HEK293 (cell line): ENCODE measurements at regions not wholly inside any gene's neighbourhood (a gene's known extent, or its start where the extent isn't known, plus 50 kb on each side); places are given as distances from the start of the nearest gene placed in this dataset.

ENCODE experiments used
- CTCF ChIA-PET: fragments of 350-600 bp; formaldehyde crosslinking; extraction: SDS; loops from one replicate; lab custom pipeline; 2021; ENCODE audit warnings: antibody characterized with exemption; lab: Yijun Ruan, JAX
- POLR2A ChIA-PET: fragments of 300-600 bp; formaldehyde crosslinking; extraction: SDS; loops from one replicate; lab custom pipeline; 2020; ENCODE audit warnings: antibody characterized with exemption, inconsistent platforms; lab: Yijun Ruan, JAX
- H3K27ac ChIP-seq: fragments of 200-500 bp; sonication (Bioruptor generic); 2 replicates; pipeline ENCODE4 v1.5.1; 2014; ENCODE audit warnings: low read depth, low read length, control low read depth, inconsistent platforms; ENCODE audit errors: extremely low read depth
- H3K36me3 ChIP-seq, 2 experiments: fragments of 200-500 bp in 1 of 2; sonication (Bioruptor generic) in 1 of 2; 1 replicate in 1 of 2; 2 replicates in 1 of 2; pipeline ENCODE4 v1.5.1; 2014 to 2017; ENCODE audit warnings: inconsistent platforms in 2 of 2, low read length in 2 of 2; ENCODE audit not compliant: control insufficient read depth in 2 of 2, insufficient read depth in 1 of 2
- H3K4me1 ChIP-seq: fragments of 200-500 bp; sonication (Bioruptor generic); 2 replicates; pipeline ENCODE4 v1.5.1; 2014; ENCODE audit warnings: mild to moderate bottlenecking, low read length, inconsistent platforms; ENCODE audit not compliant: control insufficient read depth, insufficient read depth
- H3K4me3 ChIP-seq: 2 replicates; pipeline ENCODE4 v1.5.1; 2011; ENCODE audit warnings: low read depth, mild to moderate bottlenecking, control low read depth, low read length, moderate library complexity
- H3K9me3 ChIP-seq: fragments of 200-500 bp; sonication (Bioruptor generic); 2 replicates; pipeline ENCODE4 v1.5.1; 2014; ENCODE audit warnings: low read depth, low read length, inconsistent platforms; ENCODE audit not compliant: control insufficient read depth, insufficient read depth
- GFI1B ChIP-seq: fragments of 450-650 bp; formaldehyde crosslinking; IDR thresholded peaks from 2 replicates; pipeline ENCODE4 v1.5.1; 2016; ENCODE audit warnings: missing biosample characterization, missing genetic modification characterization
- GLI4 ChIP-seq: fragments of 450-650 bp; formaldehyde crosslinking; IDR thresholded peaks from 2 replicates; pipeline ENCODE4 v1.5.1; 2016; ENCODE audit warnings: missing biosample characterization, missing genetic modification characterization
- HOXC10 ChIP-seq: sonication (generic); formaldehyde crosslinking; IDR thresholded peaks from 2 replicates; pipeline ENCODE4 v1.8.1; 2023; ENCODE audit warnings: mild to moderate bottlenecking, missing genetic modification reagents
- IKZF3 ChIP-seq: fragments of 450-650 bp; IDR thresholded peaks from 2 replicates; pipeline ENCODE4 v1.5.0; 2018; ENCODE audit warnings: missing biosample characterization, mild to moderate bottlenecking, missing genetic modification characterization, moderate library complexity
- KLF9 ChIP-seq: fragments of 450-650 bp; formaldehyde crosslinking; IDR thresholded peaks from 2 replicates; pipeline ENCODE4 v1.5.1; 2016; ENCODE audit warnings: missing biosample characterization, missing genetic modification characterization, low read depth
- REPIN1 ChIP-seq: fragments of 450-650 bp; formaldehyde crosslinking; IDR thresholded peaks from 2 replicates; pipeline ENCODE4 v1.5.1; 2017; ENCODE audit warnings: missing biosample characterization, missing genetic modification characterization, low read depth
- SCRT2 ChIP-seq: fragments of 450-650 bp; formaldehyde crosslinking; IDR thresholded peaks from 2 replicates; pipeline ENCODE4 v1.5.1; 2016; ENCODE audit warnings: missing biosample characterization, missing genetic modification characterization
- SP2 ChIP-seq: fragments of 450-650 bp; formaldehyde crosslinking; IDR thresholded peaks from 2 replicates; pipeline ENCODE4 v1.5.1; 2016; ENCODE audit warnings: missing biosample characterization, missing genetic modification characterization
- SP3 ChIP-seq: fragments of 450-650 bp; formaldehyde crosslinking; IDR thresholded peaks from 2 replicates; pipeline ENCODE4 v1.5.1; 2016; ENCODE audit warnings: missing biosample characterization, missing genetic modification characterization
- TCF7L2 ChIP-seq: IDR thresholded peaks from 2 replicates; pipeline ENCODE4 v1.6.1; 2011; ENCODE audit warnings: low read depth, mild to moderate bottlenecking, inconsistent platforms, low read length, moderate library complexity, borderline replicate concordance
- TSHZ1 ChIP-seq: fragments of 450-650 bp; formaldehyde crosslinking; IDR thresholded peaks from 2 replicates; pipeline ENCODE4 v1.5.1; 2016; ENCODE audit warnings: missing biosample characterization, missing genetic modification characterization, borderline replicate concordance
- ZBTB17 ChIP-seq: fragments of 450-650 bp; formaldehyde crosslinking; IDR thresholded peaks from 2 replicates; pipeline ENCODE4 v1.5.1; 2016; ENCODE audit warnings: missing biosample characterization, missing genetic modification characterization
- ZBTB20 ChIP-seq: fragments of 450-650 bp; formaldehyde crosslinking; IDR thresholded peaks from 2 replicates; pipeline ENCODE4 v1.5.1; 2016; ENCODE audit warnings: missing biosample characterization, missing genetic modification characterization
- ZBTB7A ChIP-seq: fragments of 450-650 bp; formaldehyde crosslinking; IDR thresholded peaks from 2 replicates; pipeline ENCODE4 v1.5.1; 2016; ENCODE audit warnings: low read depth, missing biosample characterization, missing genetic modification characterization
- ZFHX2 ChIP-seq: fragments of 450-650 bp; formaldehyde crosslinking; conservative IDR thresholded peaks from 2 replicates; pipeline ENCODE4 v1.5.1; 2016; ENCODE audit warnings: missing biosample characterization, missing genetic modification characterization
- ZNF184 ChIP-seq: fragments of 450-650 bp; IDR thresholded peaks from 2 replicates; pipeline ENCODE4 v1.5.1; 2018; ENCODE audit warnings: missing biosample characterization, mild to moderate bottlenecking, missing genetic modification characterization
- ZNF239 ChIP-seq: fragments of 450-650 bp; formaldehyde crosslinking; IDR thresholded peaks from 2 replicates; pipeline ENCODE4 v1.5.1; 2016; ENCODE audit warnings: missing biosample characterization, missing genetic modification characterization
- ZNF37A ChIP-seq: fragments of 450-650 bp; IDR thresholded peaks from 2 replicates; pipeline ENCODE4 v1.5.1; 2018; ENCODE audit warnings: missing biosample characterization, missing genetic modification characterization
- ZNF558 ChIP-seq: fragments of 450-650 bp; formaldehyde crosslinking; IDR thresholded peaks from 2 replicates; pipeline ENCODE4 v1.5.1; 2016; ENCODE audit warnings: missing biosample characterization, missing genetic modification characterization
- ZNF580 ChIP-seq: fragments of 450-650 bp; formaldehyde crosslinking; IDR thresholded peaks from 2 replicates; pipeline ENCODE4 v1.5.1; 2016; ENCODE audit warnings: missing biosample characterization, missing genetic modification characterization
- ZNF629 ChIP-seq: fragments of 450-650 bp; formaldehyde crosslinking; IDR thresholded peaks from 2 replicates; pipeline ENCODE4 v1.5.1; 2017; ENCODE audit warnings: missing biosample characterization, missing genetic modification characterization
- ZNF658 ChIP-seq: fragments of 450-650 bp; formaldehyde crosslinking; IDR thresholded peaks from 2 replicates; pipeline ENCODE4; 2016; ENCODE audit warnings: missing biosample characterization, missing genetic modification characterization
- ZNF677 ChIP-seq: fragments of 450-650 bp; IDR thresholded peaks from 2 replicates; pipeline ENCODE4 v1.5.0; 2018; ENCODE audit warnings: missing biosample characterization, mild to moderate bottlenecking, missing genetic modification characterization, moderate library complexity
- ZNF776 ChIP-seq: fragments of 450-650 bp; formaldehyde crosslinking; IDR thresholded peaks from 2 replicates; pipeline ENCODE4 v1.5.0; 2017; ENCODE audit warnings: missing biosample characterization, missing genetic modification characterization, borderline replicate concordance
- TF ChIP-seq, protein P1 (sequence below): fragments of 450-650 bp; formaldehyde crosslinking; optimal IDR thresholded peaks from 2 replicates; pipeline ENCODE3; 2016; ENCODE audit warnings: missing biosample characterization, mild to moderate bottlenecking, missing genetic modification characterization
- TF ChIP-seq, protein P2 (sequence below): fragments of 450-650 bp; formaldehyde crosslinking; IDR thresholded peaks from 2 replicates; pipeline ENCODE4 v1.5.1; 2016; ENCODE audit warnings: missing biosample characterization, missing genetic modification characterization

DNA sequence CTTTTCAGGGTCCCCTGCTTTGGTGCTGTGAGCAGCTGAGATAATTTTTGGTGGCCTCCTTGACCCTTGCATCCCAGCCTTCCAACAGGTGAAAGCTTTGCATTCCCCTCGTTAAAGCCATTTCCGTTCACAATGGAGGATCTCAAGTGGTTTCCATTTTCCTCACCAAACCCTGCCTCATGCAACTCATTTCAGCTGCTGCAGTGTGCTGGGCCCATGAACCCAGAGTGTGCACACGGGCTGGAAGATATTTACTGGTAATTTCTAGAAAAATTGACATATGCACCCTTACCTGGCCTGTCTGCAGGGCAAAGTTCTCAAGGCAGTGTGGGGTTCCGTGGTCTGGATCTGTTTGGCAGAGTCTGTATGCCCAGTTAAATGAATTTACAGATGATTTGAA, 246.8 kb upstream of the HS6ST1 start:
- Histone ChIP-seq H3K27ac (no peak overlapping the region), H3K36me3 (no peaks in the 10 kb centered on the region), H3K4me3 (no peak overlapping the region), H3K4me1 (no peaks in the 10 kb centered on the region), H3K9me3 (no peaks in the 10 kb centered on the region)
- POLR2A ChIA-PET = no interaction called here
- CTCF ChIA-PET = interaction anchor here (0.5 kb wide), 1 partner anchor 157 kb away, joined by 3 read pairs; no protein-coding TSS in a partner anchor
- no peak for TF ChIP-seq ZNF558
- TF ChIP-seq KLF9 (tag by site-specific recombination) = no peak
- no peak for TF ChIP-seq ZNF580
- no peak for TF ChIP-seq TSHZ1 (tag by site-specific recombination)
- no peak for TF ChIP-seq ZNF658 (tag by site-specific recombination)
- no peak for TF ChIP-seq SCRT2 (tag by site-specific recombination)
- TF ChIP-seq ZFHX2 (tag by site-specific recombination) = no peak
- no peak for TF ChIP-seq ZNF776
- no peak for TF ChIP-seq ZBTB20 (tag by site-specific recombination)
- no peak for TF ChIP-seq HOXC10 (CRISPR knock-in tag)
- TF ChIP-seq TCF7L2 = no peak
- TF ChIP-seq, protein P1, sequence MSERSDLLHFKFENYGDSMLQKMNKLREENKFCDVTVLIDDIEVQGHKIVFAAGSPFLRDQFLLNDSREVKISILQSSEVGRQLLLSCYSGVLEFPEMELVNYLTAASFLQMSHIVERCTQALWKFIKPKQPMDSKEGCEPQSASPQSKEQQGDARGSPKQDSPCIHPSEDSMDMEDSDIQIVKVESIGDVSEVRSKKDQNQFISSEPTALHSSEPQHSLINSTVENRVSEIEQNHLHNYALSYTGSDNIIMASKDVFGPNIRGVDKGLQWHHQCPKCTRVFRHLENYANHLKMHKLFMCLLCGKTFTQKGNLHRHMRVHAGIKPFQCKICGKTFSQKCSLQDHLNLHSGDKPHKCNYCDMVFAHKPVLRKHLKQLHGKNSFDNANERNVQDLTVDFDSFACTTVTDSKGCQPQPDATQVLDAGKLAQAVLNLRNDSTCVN (tag by site-specific recombination) = no peak
- TF ChIP-seq, protein P2, sequence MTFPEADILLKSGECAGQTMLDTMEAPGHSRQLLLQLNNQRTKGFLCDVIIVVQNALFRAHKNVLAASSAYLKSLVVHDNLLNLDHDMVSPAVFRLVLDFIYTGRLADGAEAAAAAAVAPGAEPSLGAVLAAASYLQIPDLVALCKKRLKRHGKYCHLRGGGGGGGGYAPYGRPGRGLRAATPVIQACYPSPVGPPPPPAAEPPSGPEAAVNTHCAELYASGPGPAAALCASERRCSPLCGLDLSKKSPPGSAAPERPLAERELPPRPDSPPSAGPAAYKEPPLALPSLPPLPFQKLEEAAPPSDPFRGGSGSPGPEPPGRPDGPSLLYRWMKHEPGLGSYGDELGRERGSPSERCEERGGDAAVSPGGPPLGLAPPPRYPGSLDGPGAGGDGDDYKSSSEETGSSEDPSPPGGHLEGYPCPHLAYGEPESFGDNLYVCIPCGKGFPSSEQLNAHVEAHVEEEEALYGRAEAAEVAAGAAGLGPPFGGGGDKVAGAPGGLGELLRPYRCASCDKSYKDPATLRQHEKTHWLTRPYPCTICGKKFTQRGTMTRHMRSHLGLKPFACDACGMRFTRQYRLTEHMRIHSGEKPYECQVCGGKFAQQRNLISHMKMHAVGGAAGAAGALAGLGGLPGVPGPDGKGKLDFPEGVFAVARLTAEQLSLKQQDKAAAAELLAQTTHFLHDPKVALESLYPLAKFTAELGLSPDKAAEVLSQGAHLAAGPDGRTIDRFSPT (tag by site-specific recombination) = no peak
- TF ChIP-seq ZNF239 (tag by site-specific recombination) = no peak

DNA sequence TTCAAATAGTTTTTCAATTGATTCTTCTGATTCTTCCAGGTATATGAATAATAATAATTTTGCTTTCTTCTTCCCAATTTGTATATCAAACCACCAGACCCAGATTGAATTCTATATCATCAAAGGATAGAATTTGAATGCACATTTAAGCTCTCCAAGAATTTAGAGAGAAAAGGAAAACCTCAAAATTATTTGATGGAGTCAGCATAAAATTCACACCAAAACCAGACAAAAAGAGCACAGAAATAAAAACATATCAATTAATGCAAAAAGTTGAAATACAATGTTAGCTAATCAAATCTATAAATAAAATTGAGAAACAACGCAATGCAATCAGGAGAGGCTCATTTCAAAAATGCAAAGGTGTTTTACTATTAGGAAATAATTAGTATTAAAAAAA, 248.0 kb upstream of the HS6ST1 start:
- no peaks in the 10 kb centered on the region for H3K9me3 ChIP-seq
- ChIA-PET CTCF (no interaction called here), POLR2A (no interaction called here)
- H3K27ac ChIP-seq = no peak overlapping the region
- H3K4me1 ChIP-seq = no peaks in the 10 kb centered on the region
- no peak for TF ChIP-seq ZBTB7A (tag by site-specific recombination)
- no peak for TF ChIP-seq REPIN1 (tag by site-specific recombination)
- no peak for TF ChIP-seq GLI4
- TF ChIP-seq SP3 (tag by site-specific recombination) = no peak
- no peak for TF ChIP-seq IKZF3 (tag by site-specific recombination)
- no peak for TF ChIP-seq ZNF37A (tag by site-specific recombination)
- no peak for TF ChIP-seq ZNF776
- no peak for TF ChIP-seq ZNF629
- no peak for TF ChIP-seq ZBTB17 (tag by site-specific recombination)
- no peak for TF ChIP-seq ZNF184 (tag by site-specific recombination)
- TF ChIP-seq ZNF558 = no peak
- TF ChIP-seq SP2 = no peak
- TF ChIP-seq GFI1B (tag by site-specific recombination) = no peak
- TF ChIP-seq ZNF677 (tag by site-specific recombination) = no peak
- no peaks in the 10 kb centered on the region for H3K36me3 ChIP-seq
- no peak overlapping the region for H3K4me3 ChIP-seq
